ENCODE measurements at regions not wholly inside any gene's neighbourhood (a gene's known extent, or its start where the extent isn't known, plus 50 kb on each side); places are given as distances from the start of the nearest gene placed in this dataset.

- Histone ChIP-seq H3K27me3 (no peaks in the 10 kb centered on the region), H3K4me1 (no peaks in the 10 kb centered on the region), H3K9me3 (no peaks in the 10 kb centered on the region), H3K36me3 (no peaks in the 10 kb centered on the region), H3K4me3 (no peak overlapping the region), H3K27ac (no peak overlapping the region)
- in situ Hi-C loops (cut with MboI; ENCODE audit: low pct_ligation_motif_present in 1 of 4, low pct_unique_long_range_greater_than_20kb in 1 of 4, low sequenced_read_pairs in 3 of 4): no loop called here
- no peak for TF ChIP-seq CTCF (IDR thresholded peaks at IDR 0.05)
- no peak for TF ChIP-seq POLR2A (IDR thresholded peaks at IDR 0.05)
- intact Hi-C loops (cut with DNase I; ENCODE audit: low total_unique reads): no loop called here
- 64 to 77% methylated on average over 2 of the region's 2 CpGs for WGBS, 2 donors (ENCODE audit: low coverage in 1 of 2)
- DNase-seq: no peak
Observed at GRCh38 chr1:103190766-103191165, 82.4 kb upstream of the COL11A1 start.

- H3K27me3 ChIP-seq: no peaks in the 10 kb centered on the region
- 89 to 100% methylated on average over 1 of the region's 1 CpG for WGBS, 2 donors (ENCODE audit: low coverage in 1 of 2)
Observed at GRCh38 chr1:103187673-103188072, 79.4 kb upstream of the COL11A1 start.

GRCh38 chr1:103180660-103181059, 72.3 kb upstream of the COL11A1 start:
- Histone ChIP-seq H3K27ac (no peak overlapping the region), H3K27me3 (no peaks in the 10 kb centered on the region), H3K4me3 (no peak overlapping the region), H3K4me1 (no peaks in the 10 kb centered on the region), H3K9me3 (no peaks in the 10 kb centered on the region), H3K36me3 (no peaks in the 10 kb centered on the region)
- TF ChIP-seq POLR2A (IDR thresholded peaks at IDR 0.05) (no peak), POLR2AphosphoS5 (IDR thresholded peaks at IDR 0.05) (no peak), EP300 (IDR thresholded peaks at IDR 0.05; ENCODE audit: low read depth) (no peak), CTCF (IDR thresholded peaks at IDR 0.05) (no peak)
- in situ Hi-C loops (cut with MboI; ENCODE audit: low pct_ligation_motif_present in 1 of 4, low pct_unique_long_range_greater_than_20kb in 1 of 4, low sequenced_read_pairs in 3 of 4): no loop called here
- 24 to 32% methylated on average over 3 of the region's 3 CpGs for WGBS, 2 donors (ENCODE audit: low coverage in 1 of 2)
- no peak for DNase-seq
- intact Hi-C loops (cut with DNase I; ENCODE audit: low total_unique reads): no loop called here

More at GRCh38 chr1:103187673-103188072, 79.4 kb upstream of the COL11A1 start:
- in situ Hi-C loops (cut with MboI; ENCODE audit: low pct_ligation_motif_present in 1 of 4, low pct_unique_long_range_greater_than_20kb in 1 of 4, low sequenced_read_pairs in 3 of 4) (no loop called here), intact Hi-C loops (cut with DNase I; ENCODE audit: low total_unique reads) (no loop called here)
- no peak for DNase-seq
- Histone ChIP-seq H3K4me3 (no peak overlapping the region), H3K4me1 (no peaks in the 10 kb centered on the region), H3K27ac (no peak overlapping the region), H3K9me3 (no peaks in the 10 kb centered on the region), H3K36me3 (no peaks in the 10 kb centered on the region)
- TF ChIP-seq POLR2AphosphoS5 (IDR thresholded peaks at IDR 0.05) (no peak), POLR2A (IDR thresholded peaks at IDR 0.05) (no peak), EP300 (IDR thresholded peaks at IDR 0.05; ENCODE audit: low read depth) (no peak)

DNA sequence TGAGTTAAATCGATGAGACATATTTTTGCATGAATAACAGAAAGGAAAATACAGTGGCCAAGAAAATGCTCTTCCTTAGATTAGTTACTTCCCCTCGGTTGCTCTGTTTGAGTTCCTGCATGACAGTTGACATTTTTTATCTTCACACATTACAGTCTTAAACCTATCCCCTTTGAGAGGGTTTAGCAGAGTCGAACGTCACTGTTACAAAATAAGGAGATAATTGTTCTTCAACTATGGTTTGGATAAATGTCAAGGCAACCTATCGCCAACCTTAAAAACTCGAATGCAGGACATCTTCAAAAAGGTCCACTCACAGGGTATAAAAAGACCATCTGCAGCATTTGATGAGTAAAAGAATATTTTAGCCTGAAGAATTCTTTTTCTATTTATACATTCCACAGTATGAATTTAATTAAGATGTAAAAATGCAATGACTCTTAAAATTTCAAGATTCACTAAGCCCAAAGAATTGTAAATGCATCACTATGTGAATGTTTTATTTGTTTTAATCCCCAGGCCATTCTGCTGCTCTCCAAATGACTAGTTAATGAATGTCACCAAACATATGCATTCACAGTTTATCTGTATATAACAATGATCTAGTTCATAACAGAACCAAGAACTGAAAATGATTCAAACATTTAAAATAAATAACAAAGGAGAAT, 68.9 kb upstream of the COL11A1 start:
- Histone ChIP-seq H3K4me3 (no peak overlapping the region), H3K4me1 (no peaks in the 10 kb centered on the region), H3K36me3 (no peaks in the 10 kb centered on the region), H3K27me3 (no peaks in the 10 kb centered on the region), H3K27ac (no peak overlapping the region), H3K9me3 (no peaks in the 10 kb centered on the region)
- 68 to 75% methylated on average over 6 of the region's 6 CpGs for WGBS, 2 donors (ENCODE audit: low coverage in 1 of 2)
- intact Hi-C loops (cut with DNase I; ENCODE audit: low total_unique reads): no loop called here
- in situ Hi-C loops (cut with MboI; ENCODE audit: low pct_ligation_motif_present in 1 of 4, low pct_unique_long_range_greater_than_20kb in 1 of 4, low sequenced_read_pairs in 3 of 4): no loop called here
- no peak for DNase-seq
- no peak for TF ChIP-seq POLR2A (IDR thresholded peaks at IDR 0.05)
- TF ChIP-seq POLR2AphosphoS5 (IDR thresholded peaks at IDR 0.05): no peak
- no peak for TF ChIP-seq EP300 (IDR thresholded peaks at IDR 0.05; ENCODE audit: low read depth)
- TF ChIP-seq CTCF (IDR thresholded peaks at IDR 0.05): no peak

- intact Hi-C loops (cut with DNase I; ENCODE audit: low total_unique reads): no loop called here
- no peaks in the 10 kb centered on the region for H3K36me3 ChIP-seq
- no peaks in the 10 kb centered on the region for H3K9me3 ChIP-seq
- H3K4me3 ChIP-seq: no peak overlapping the region
- H3K27ac ChIP-seq: no peak overlapping the region
- no peaks in the 10 kb centered on the region for H3K4me1 ChIP-seq
- 22 to 26% methylated on average over 1 of the region's 1 CpG for WGBS, 2 donors (ENCODE audit: low coverage in 1 of 2)
- DNase-seq: no peak
- no peaks in the 10 kb centered on the region for H3K27me3 ChIP-seq
- TF ChIP-seq CTCF (IDR thresholded peaks at IDR 0.05): no peak
- no peak for TF ChIP-seq POLR2A (IDR thresholded peaks at IDR 0.05)
- TF ChIP-seq EP300 (IDR thresholded peaks at IDR 0.05; ENCODE audit: low read depth): no peak
- TF ChIP-seq POLR2AphosphoS5 (IDR thresholded peaks at IDR 0.05): no peak
- in situ Hi-C loops (cut with MboI; ENCODE audit: low pct_ligation_motif_present in 1 of 4, low pct_unique_long_range_greater_than_20kb in 1 of 4, low sequenced_read_pairs in 3 of 4): no loop called here
Observed at GRCh38 chr1:103171041-103171590, 62.8 kb upstream of the COL11A1 start.

Data from transverse colon (tissue), 4 donors.